NOMO-1 treated with dmso at 0.1 percent for 144 hours (cell line): ENCODE measurements at regions not wholly inside any gene's neighbourhood (a gene's known extent, or its start where the extent isn't known, plus 50 kb on each side); places are given as distances from the start of the nearest gene placed in this dataset.

ENCODE experiments used
- DNase-seq: peaks from one replicate; lab custom pipeline; 2025; ENCODE audit not compliant: unreplicated experiment; lab: John Stamatoyannopoulos, UW

- DNase-seq, result no peak
Observed at GRCh38 chr5:88956416-88956815, 73.4 kb upstream of the MEF2C start.

- no peak for DNase-seq
Observed at GRCh38 chr5:88955403-88955802, 72.4 kb upstream of the MEF2C start.

- no peak for DNase-seq
Observed at GRCh38 chr5:88954511-88954910, 71.5 kb upstream of the MEF2C start.

GRCh38 chr5:88952996-88953643, 70.1 kb upstream of the MEF2C start:
- DNase-seq, result no peak

- no peak for DNase-seq
Observed at GRCh38 chr5:88952344-88952743, 69.4 kb upstream of the MEF2C start.

- no peak for DNase-seq
Observed at GRCh38 chr5:88951457-88951856, 68.5 kb upstream of the MEF2C start.

GRCh38 chr5:88948746-88949600, 66.0 kb upstream of the MEF2C start:
- no peak for DNase-seq

- no peak for DNase-seq
Observed at GRCh38 chr5:88944751-88945531, 62.0 kb upstream of the MEF2C start.

- no peak for DNase-seq
Observed at GRCh38 chr5:88941581-88941980, 58.6 kb upstream of the MEF2C start.

- DNase-seq, result no peak
Observed at GRCh38 chr5:88940713-88941112, 57.7 kb upstream of the MEF2C start.

- DNase-seq, result no peak
Observed at GRCh38 chr5:88939300-88939699, 56.3 kb upstream of the MEF2C start.

GRCh38 chr5:88938488-88938887, 55.5 kb upstream of the MEF2C start:
- no peak for DNase-seq

- DNase-seq, result no peak
Observed at GRCh38 chr5:88937406-88937805, 54.4 kb upstream of the MEF2C start.

GRCh38 chr5:88934439-88934838, 51.5 kb upstream of the MEF2C start:
- no peak for DNase-seq
